HCT116 (cell line): ENCODE measurements at regions not wholly inside any gene's neighbourhood (a gene's known extent, or its start where the extent isn't known, plus 50 kb on each side); places are given as distances from the start of the nearest gene placed in this dataset.

ENCODE experiments used
- ATAC-seq: fragments of 200-7000 bp; cut with Tn5 transposase; 2 replicates; pipeline ENCODE4 v1.9.1; 2020; ENCODE audit warnings: mild to moderate bottlenecking, moderate library complexity
- BruUV-seq: library from RNA; stranded (reverse); fragments of 400-500 nt; replicated peaks from 2 replicates; lab custom pipeline; 2021; lab: Mats Ljungman, UMichigan
- CTCF ChIA-PET: fragments of 300-600 bp; sonication (Branson Sonifier 250); formaldehyde crosslinking; loops from one replicate; lab custom pipeline; 2021; ENCODE audit warnings: antibody characterized with exemption; lab: Charles Lee
- POLR2A ChIA-PET: fragments of 300-600, 350-600 bp; sonication (Branson Sonifier 250); formaldehyde crosslinking; loops from one replicate; lab custom pipeline; 2021; ENCODE audit warnings: antibody characterized with exemption; lab: Charles Lee
- RAD21 ChIA-PET, 2 experiments: fragments of 300-600 bp; sonication (Branson Sonifier 250); formaldehyde crosslinking; loops; one replicate each; lab custom pipeline; 2023; ENCODE audit warnings: low total read pairs in 2 of 2; ENCODE audit not compliant: uncharacterized antibody in 2 of 2, unreplicated experiment in 2 of 2, low non-redundant PET in 1 of 2; lab: Charles Lee
- DNase-seq: peaks from one replicate; pipeline ENCODE4 v3.0.0-alpha.2; 2010; ENCODE audit warnings: low read depth, low spot score
- H2AFZ ChIP-seq: fragments of 200-600 bp; shearing (Covaris generic), sonication (generic); 2 replicates; pipeline ENCODE4 v1.6.1; 2017; ENCODE audit warnings: low read depth, mixed run types, mixed read lengths, antibody characterized with exemption, low read length; ENCODE audit not compliant: poor library complexity, severe bottlenecking
- H3K27ac ChIP-seq: 2 replicates; pipeline ENCODE4 v1.5.1; 2012; ENCODE audit warnings: low read depth, low read length
- H3K27me3 ChIP-seq: fragments of 200-600 bp; sonication (generic); 2 replicates; pipeline ENCODE4 v1.6.1; 2016; ENCODE audit warnings: mixed run types, low read length, mixed read lengths; ENCODE audit not compliant: insufficient read depth
- H3K36me3 ChIP-seq, 2 experiments: fragments of 200-500 bp in 1 of 2; fragments of 200-600 bp in 1 of 2; sonication (Bioruptor generic) in 1 of 2; sonication (generic) in 1 of 2; 2 replicates each; pipeline versions ENCODE4 v1.5.1 to v1.6.1; 2014 to 2016; ENCODE audit warnings: low read length in 2 of 2, inconsistent platforms in 1 of 2, mixed read lengths in 1 of 2, mixed run types in 1 of 2; ENCODE audit not compliant: insufficient read depth in 2 of 2, control insufficient read depth in 1 of 2
- H3K4me1 ChIP-seq, 2 experiments: fragments of 200-600 bp in 1 of 2; sonication (generic) in 1 of 2; 2 replicates each; pipeline versions ENCODE4 v1.5.1 to v1.6.1; 2012 to 2017; ENCODE audit warnings: low read length in 2 of 2, inconsistent platforms in 1 of 2, mild to moderate bottlenecking in 1 of 2, mixed read lengths in 1 of 2, mixed run types in 1 of 2, moderate library complexity in 1 of 2; ENCODE audit not compliant: insufficient read depth in 2 of 2, control insufficient read depth in 1 of 2
- H3K4me2 ChIP-seq: fragments of 200-600 bp; sonication (generic); 2 replicates; pipeline ENCODE4 v1.6.1; 2017; ENCODE audit warnings: mixed run types, low read length, mixed read lengths
- H3K4me3 ChIP-seq, 2 experiments: fragments of 200-600 bp in 1 of 2; sonication (generic) in 1 of 2; replicated peaks in 1 of 2; 2 replicates each; pipeline ENCODE4 v1.5.1; 2011 to 2016; ENCODE audit warnings: low read length in 2 of 2, control low read depth in 1 of 2, low read depth in 1 of 2, mild to moderate bottlenecking in 1 of 2, mixed read lengths in 1 of 2, mixed run types in 1 of 2
- H3K79me2 ChIP-seq: fragments of 200-600 bp; sonication (generic); 2 replicates; pipeline ENCODE4 v1.6.1; 2017; ENCODE audit warnings: mild to moderate bottlenecking, mixed run types, low read length, moderate library complexity, mixed read lengths; ENCODE audit not compliant: insufficient read depth
- H3K9ac ChIP-seq: fragments of 200-600 bp; sonication (generic); 2 replicates; pipeline ENCODE4 v1.6.1; 2016; ENCODE audit warnings: low read length, mixed read lengths
- H3K9me2 ChIP-seq: fragments of 200-600 bp; sonication (generic), shearing (Covaris generic); 2 replicates; pipeline ENCODE4 v1.6.1; 2017; ENCODE audit warnings: mixed run types, mild to moderate bottlenecking, moderate library complexity; ENCODE audit not compliant: insufficient read depth
- H3K9me3 ChIP-seq, 2 experiments: fragments of 200-500 bp in 1 of 2; fragments of 200-600 bp in 1 of 2; sonication (Bioruptor generic) in 1 of 2; sonication (generic) in 1 of 2; 2 replicates each; pipeline ENCODE4 v1.6.1; 2014 to 2017; ENCODE audit warnings: low read length in 2 of 2, mixed read lengths in 2 of 2, inconsistent platforms in 1 of 2, low read depth in 1 of 2, mild to moderate bottlenecking in 1 of 2, mixed run types in 1 of 2, moderate library complexity in 1 of 2; ENCODE audit not compliant: control insufficient read depth in 1 of 2, insufficient read depth in 1 of 2
- H4K20me1 ChIP-seq: fragments of 200-600 bp; sonication (generic), shearing (Covaris generic); 2 replicates; pipeline ENCODE4 v1.6.1; 2017; ENCODE audit warnings: mixed run types, mild to moderate bottlenecking, moderate library complexity; ENCODE audit not compliant: insufficient read depth
- ATF3 ChIP-seq: IDR thresholded peaks from 2 replicates; pipeline ENCODE4 v1.6.1; 2012
- JUND ChIP-seq: IDR thresholded peaks from 2 replicates; pipeline ENCODE4 v1.6.1; 2012
- YY1 ChIP-seq: IDR thresholded peaks from 2 replicates; pipeline ENCODE4 v1.6.1; 2011; ENCODE audit warnings: low read length, low read depth, moderate library complexity, mild to moderate bottlenecking; ENCODE audit not compliant: insufficient replicate concordance; ENCODE audit errors: extremely low read depth
- intact Hi-C: fragments of 100-400 bp; cut with micrococcal nuclease; formaldehyde crosslinking; loops from 2 replicates; pipeline ENCODE4 v1.10.0; 2022
- TF ChIP-seq, protein P1 (sequence below), 3 experiments: fragments of 200-600 bp in 1 of 3; sonication (generic) in 1 of 3; IDR thresholded peaks in 2 of 3; conservative IDR thresholded peaks in 1 of 3; 2 replicates each; pipeline ENCODE4 v1.5.1; 2012 to 2017; ENCODE audit warnings: low read depth in 2 of 3, low read length in 2 of 3, antibody characterized with exemption in 1 of 3, borderline replicate concordance in 1 of 3, control low read depth in 1 of 3, mild to moderate bottlenecking in 1 of 3, mixed read lengths in 1 of 3, mixed run types in 1 of 3, moderate library complexity in 1 of 3; ENCODE audit not compliant: insufficient read depth in 1 of 3

- DNase-seq, result no peak
- POLR2A ChIA-PET, result no interaction called here
Observed at GRCh38 chr6:68039641-68040311, 595.3 kb upstream of the ADGRB3 start.

More at GRCh38 chr6:68039641-68040311, 595.3 kb upstream of the ADGRB3 start:
- Histone ChIP-seq H3K9me2 (no peaks in the 10 kb centered on the region), H3K79me2 (no peaks in the 10 kb centered on the region), H3K9me3 (peaks cover 7 to 9% of the 10 kb centered on the region in 2 experiments; a peak in 3 of 4 replicates), H3K27ac (no peak overlapping the region), H3K4me3 (no peak overlapping the region), H3K4me2 (no peak overlapping the region), H3K4me1 (no peaks in the 10 kb centered on the region), H4K20me1 (no peaks in the 10 kb centered on the region), H3K9ac (no peak overlapping the region), H2AFZ (no peak overlapping the region), H3K36me3 (no peaks in the 10 kb centered on the region), H3K27me3 (no peaks in the 10 kb centered on the region)
- no peak for TF ChIP-seq ATF3
- TF ChIP-seq YY1, result no peak
- TF ChIP-seq JUND, result no peak
- TF ChIP-seq, protein P1, sequence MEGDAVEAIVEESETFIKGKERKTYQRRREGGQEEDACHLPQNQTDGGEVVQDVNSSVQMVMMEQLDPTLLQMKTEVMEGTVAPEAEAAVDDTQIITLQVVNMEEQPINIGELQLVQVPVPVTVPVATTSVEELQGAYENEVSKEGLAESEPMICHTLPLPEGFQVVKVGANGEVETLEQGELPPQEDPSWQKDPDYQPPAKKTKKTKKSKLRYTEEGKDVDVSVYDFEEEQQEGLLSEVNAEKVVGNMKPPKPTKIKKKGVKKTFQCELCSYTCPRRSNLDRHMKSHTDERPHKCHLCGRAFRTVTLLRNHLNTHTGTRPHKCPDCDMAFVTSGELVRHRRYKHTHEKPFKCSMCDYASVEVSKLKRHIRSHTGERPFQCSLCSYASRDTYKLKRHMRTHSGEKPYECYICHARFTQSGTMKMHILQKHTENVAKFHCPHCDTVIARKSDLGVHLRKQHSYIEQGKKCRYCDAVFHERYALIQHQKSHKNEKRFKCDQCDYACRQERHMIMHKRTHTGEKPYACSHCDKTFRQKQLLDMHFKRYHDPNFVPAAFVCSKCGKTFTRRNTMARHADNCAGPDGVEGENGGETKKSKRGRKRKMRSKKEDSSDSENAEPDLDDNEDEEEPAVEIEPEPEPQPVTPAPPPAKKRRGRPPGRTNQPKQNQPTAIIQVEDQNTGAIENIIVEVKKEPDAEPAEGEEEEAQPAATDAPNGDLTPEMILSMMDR (IDR thresholded peaks at IDR 0.05 in 2 of 3, conservative IDR thresholded peaks at IDR 0.05 in 1 of 3; ENCODE audit: borderline replicate concordance in 1 of 3, insufficient read depth in 1 of 3, low read depth in 2 of 3, low read length in 2 of 3), result no peak
- intact Hi-C loops, result no loop called here
- BruUV-seq, result no TSS peak
- ATAC-seq, result no peak
- ChIA-PET CTCF (no interaction called here), RAD21 (no interaction called here)
